Breast epithelium (tissue), 4 donors: ENCODE measurements at regions not wholly inside any gene's neighbourhood (a gene's known extent, or its start where the extent isn't known, plus 50 kb on each side); places are given as distances from the start of the nearest gene placed in this dataset.

Source experiments
- DNase-seq, 2 donors: peaks; one replicate each; pipeline ENCODE4 v3.0.0-alpha.2; 2019; ENCODE audit warnings: low spot score in 2 of 2
- H3K27ac ChIP-seq, 2 donors: fragments of 200-600 bp; sonication (generic) in 1 of 2; one replicate each; pipeline ENCODE4 v1.5.1; 2016 to 2019; ENCODE audit warnings: mild to moderate bottlenecking in 1 of 2
- H3K27me3 ChIP-seq, 2 donors: fragments of 200-600 bp; sonication (generic) in 1 of 2; one replicate each; pipeline versions ENCODE4 v1.5.1 to v1.6.0; 2017 to 2019; ENCODE audit warnings: control low read depth in 1 of 2, mild to moderate bottlenecking in 1 of 2
- H3K36me3 ChIP-seq: fragments of 200-600 bp; one replicate; pipeline ENCODE4 v1.5.1; 2019
- H3K4me1 ChIP-seq, 2 donors: fragments of 200-600 bp; sonication (generic); one replicate each; pipeline ENCODE4 v1.5.1; 2016 to 2019; ENCODE audit warnings: control low read depth in 1 of 2
- H3K4me3 ChIP-seq, 3 donors: fragments of 200-600 bp; sonication (generic); 1 replicate in 2 of 3; 2 replicates in 1 of 3; pipeline ENCODE4 v1.5.1; 2016 to 2019; ENCODE audit warnings: mild to moderate bottlenecking in 3 of 3, moderate library complexity in 2 of 3
- H3K9me3 ChIP-seq, 2 donors: fragments of 200-600 bp; sonication (generic) in 1 of 2; one replicate each; pipeline ENCODE4 v1.5.1; 2016 to 2019; ENCODE audit warnings: control low read depth in 1 of 2
- CTCF ChIP-seq, 3 donors: fragments of 450-650 bp; IDR thresholded peaks; one replicate each; pipeline ENCODE4 v1.5.1; 2016 to 2017; ENCODE audit warnings: antibody characterized with exemption in 3 of 3, mild to moderate bottlenecking in 3 of 3, moderate library complexity in 3 of 3
- POLR2A ChIP-seq: fragments of 450-650 bp; IDR thresholded peaks from one replicate; pipeline ENCODE4 v1.6.1; 2016; ENCODE audit warnings: antibody characterized with exemption, mild to moderate bottlenecking, moderate library complexity
- POLR2AphosphoS5 ChIP-seq, 3 donors: sonication (generic); formaldehyde crosslinking; IDR thresholded peaks; one replicate each; pipeline ENCODE4 v1.6.1; 2017; ENCODE audit warnings: antibody characterized with exemption in 3 of 3
- intact Hi-C: fragments of 100-400 bp; cut with DNase I; formaldehyde crosslinking; loops from one replicate; pipeline ENCODE4 v1.15.1; 2023; ENCODE audit warnings: low total_unique reads

DNA sequence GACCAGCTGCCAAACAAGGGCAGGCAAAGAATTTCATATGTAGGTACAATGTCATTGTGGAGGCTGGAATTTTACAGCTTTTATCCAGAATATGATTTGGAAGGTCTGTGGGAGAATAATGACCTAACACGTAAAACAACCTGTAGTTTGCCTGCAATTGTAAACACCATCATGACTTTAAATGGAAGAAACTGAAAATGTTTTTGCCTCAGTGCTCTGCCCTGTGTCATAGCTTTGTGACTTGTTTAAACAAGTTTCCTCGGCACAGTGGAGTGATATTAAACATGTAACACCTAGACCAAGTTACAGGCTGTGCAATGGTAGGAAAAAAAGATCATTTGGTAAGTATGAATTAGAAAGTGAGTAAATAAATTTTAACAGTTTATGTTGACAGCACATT is 171.6 kb upstream of the MBNL1 start:
- no peak overlapping the region for H3K27ac ChIP-seq
- no peak for DNase-seq
- no peaks in the 10 kb centered on the region for H3K36me3 ChIP-seq
- H3K9me3 ChIP-seq: no peaks in the 10 kb centered on the region
- no peaks in the 10 kb centered on the region for H3K27me3 ChIP-seq
- TF ChIP-seq POLR2A: no peak
- no peak for TF ChIP-seq CTCF (IDR thresholded peaks at IDR 0.05)
- TF ChIP-seq POLR2AphosphoS5 (IDR thresholded peaks at IDR 0.05): no peak
- no peak overlapping the region for H3K4me3 ChIP-seq
- no peaks in the 10 kb centered on the region for H3K4me1 ChIP-seq
- intact Hi-C loops: no loop called here

DNA sequence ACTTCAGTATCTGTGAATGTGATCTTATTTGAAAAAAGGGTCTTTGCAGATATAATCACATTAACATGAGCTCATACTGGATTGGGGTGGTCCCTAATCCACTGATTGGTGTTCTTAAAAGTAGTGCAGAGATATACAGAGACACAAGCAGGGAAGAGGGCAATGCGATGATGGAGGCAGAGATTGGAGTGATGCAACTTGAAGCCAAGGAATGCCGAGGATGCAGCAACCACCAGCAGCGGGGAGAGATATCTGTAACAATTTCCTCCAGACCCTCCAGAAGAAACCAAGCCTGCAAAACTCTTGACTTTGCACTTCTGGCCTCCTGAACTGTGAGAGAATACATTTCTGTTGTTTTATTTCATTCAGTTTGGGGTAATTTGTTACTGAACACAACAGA is 171.0 kb upstream of the MBNL1 start:
- intact Hi-C loops: no loop called here
- Histone ChIP-seq H3K4me3 (no peak overlapping the region), H3K9me3 (no peaks in the 10 kb centered on the region), H3K27ac (no peak overlapping the region), H3K36me3 (no peaks in the 10 kb centered on the region), H3K4me1 (no peaks in the 10 kb centered on the region), H3K27me3 (no peaks in the 10 kb centered on the region)
- no peak for TF ChIP-seq POLR2A
- no peak for DNase-seq

- no peak overlapping the region for H3K4me3 ChIP-seq
- H3K36me3 ChIP-seq: no peaks in the 10 kb centered on the region
- no peaks in the 10 kb centered on the region for H3K4me1 ChIP-seq
- H3K9me3 ChIP-seq: no peaks in the 10 kb centered on the region
- no peak overlapping the region for H3K27ac ChIP-seq
- no peaks in the 10 kb centered on the region for H3K27me3 ChIP-seq
- TF ChIP-seq POLR2A (no peak), CTCF (IDR thresholded peaks at IDR 0.05) (no peak), POLR2AphosphoS5 (IDR thresholded peaks at IDR 0.05) (no peak)
- intact Hi-C loops: loop anchor here (10.0 kb wide), 2 partner anchors 694 to 1934 kb away; no protein-coding TSS in a partner anchor
- DNase-seq: no peak
Observed at GRCh38 chr3:152100491-152101132, 168.1 kb upstream of the MBNL1 start.

DNA sequence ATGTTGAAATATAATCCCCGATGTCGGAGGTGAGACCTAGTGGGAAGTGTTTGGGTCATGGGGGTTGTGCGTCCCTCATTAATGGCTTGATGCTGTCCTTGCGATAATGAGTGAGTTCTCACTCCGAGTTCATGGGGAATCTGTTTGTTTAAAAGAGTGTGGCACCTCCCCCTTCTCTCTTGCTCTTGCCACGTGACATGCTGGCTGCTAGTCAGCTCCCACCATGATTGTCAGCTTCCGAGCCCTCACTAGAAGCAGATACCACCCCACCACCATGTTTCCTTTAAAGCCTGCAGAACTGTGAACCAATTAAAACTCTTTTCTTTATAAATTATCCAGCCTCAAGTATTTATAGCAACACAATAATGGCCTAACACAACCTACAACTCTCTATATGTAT is 166.3 kb upstream of the MBNL1 start:
- H3K9me3 ChIP-seq: no peaks in the 10 kb centered on the region
- no peak for DNase-seq
- no peaks in the 10 kb centered on the region for H3K36me3 ChIP-seq
- TF ChIP-seq CTCF (IDR thresholded peaks at IDR 0.05) (no peak), POLR2AphosphoS5 (IDR thresholded peaks at IDR 0.05) (no peak), POLR2A (no peak)
- no peaks in the 10 kb centered on the region for H3K4me1 ChIP-seq
- intact Hi-C loops: loop anchor here (1.0 to 10.0 kb wide), 3 partner anchors 19 to 1932 kb away; no protein-coding TSS in a partner anchor
- H3K4me3 ChIP-seq: no peak overlapping the region
- H3K27ac ChIP-seq: no peak overlapping the region
- no peaks in the 10 kb centered on the region for H3K27me3 ChIP-seq

- intact Hi-C loops: loop anchor here (10.0 kb wide), 2 partner anchors 692 to 1932 kb away; no protein-coding TSS in a partner anchor
- no peaks in the 10 kb centered on the region for H3K9me3 ChIP-seq
- no peak for TF ChIP-seq POLR2A
- no peak for TF ChIP-seq POLR2AphosphoS5 (IDR thresholded peaks at IDR 0.05)
- TF ChIP-seq CTCF (IDR thresholded peaks at IDR 0.05): no peak
Observed at GRCh38 chr3:152103257-152103656, 165.5 kb upstream of the MBNL1 start.

More at GRCh38 chr3:152103257-152103656, 165.5 kb upstream of the MBNL1 start:
- Histone ChIP-seq H3K27ac (no peak overlapping the region), H3K4me3 (no peak overlapping the region), H3K4me1 (no peaks in the 10 kb centered on the region), H3K27me3 (no peaks in the 10 kb centered on the region), H3K36me3 (no peaks in the 10 kb centered on the region)
- DNase-seq: no peak
